Neuronal stem cell (in vitro differentiated cells): ENCODE measurements at regions not wholly inside any gene's neighbourhood (a gene's known extent, or its start where the extent isn't known, plus 50 kb on each side); places are given as distances from the start of the nearest gene placed in this dataset.

Experiments
- DNase-seq: peaks from one replicate; pipeline ENCODE4 v3.0.0-alpha.2; 2013; ENCODE audit warnings: low spot score
- H2AFZ ChIP-seq: one replicate; pipeline ENCODE4 v1.6.1; 2013; ENCODE audit warnings: mild to moderate bottlenecking, low read length, inconsistent platforms
- H2AK5ac ChIP-seq: 2 replicates; pipeline ENCODE4 v1.6.1; 2013; ENCODE audit warnings: low read depth, mild to moderate bottlenecking, inconsistent platforms, low read length, moderate library complexity, mixed read lengths
- H2BK120ac ChIP-seq: 2 replicates; pipeline ENCODE4 v1.6.1; 2013; ENCODE audit warnings: low read depth, mild to moderate bottlenecking, inconsistent platforms, low read length, moderate library complexity, mixed read lengths
- H2BK12ac ChIP-seq: one replicate; pipeline ENCODE4 v1.6.1; 2013; ENCODE audit warnings: low read length, inconsistent platforms
- H2BK15ac ChIP-seq: 2 replicates; pipeline ENCODE4 v1.6.1; 2013; ENCODE audit warnings: mild to moderate bottlenecking, low read length, inconsistent platforms, mixed read lengths
- H2BK5ac ChIP-seq: one replicate; pipeline ENCODE4 v1.6.1; 2013; ENCODE audit warnings: inconsistent platforms, mild to moderate bottlenecking, low read length, moderate library complexity
- H3K14ac ChIP-seq: one replicate; pipeline ENCODE4 v1.6.1; 2013; ENCODE audit warnings: low read length, inconsistent platforms
- H3K18ac ChIP-seq: 2 replicates; pipeline ENCODE4 v1.6.1; 2013; ENCODE audit warnings: low read length, inconsistent platforms
- H3K23ac ChIP-seq: 2 replicates; pipeline ENCODE4 v1.6.1; 2013; ENCODE audit warnings: low read depth, mild to moderate bottlenecking, mixed read lengths, low read length, inconsistent platforms; ENCODE audit not compliant: poor library complexity
- H3K27ac ChIP-seq: replicated peaks from 3 replicates; pipeline ENCODE4 v1.5.1; 2013; ENCODE audit warnings: low read length, inconsistent platforms
- H3K27me3 ChIP-seq, 3 experiments: 2 replicates each; pipeline ENCODE4 v1.6.1; 2013; ENCODE audit warnings: low read length in 3 of 3, mild to moderate bottlenecking in 2 of 3, inconsistent platforms in 1 of 3, low read depth in 1 of 3, mixed read lengths in 1 of 3, moderate library complexity in 1 of 3; ENCODE audit not compliant: control insufficient read depth in 3 of 3, insufficient read depth in 3 of 3
- H3K36me3 ChIP-seq, 2 donors: replicated peaks in 1 of 2; 2 replicates each; pipeline ENCODE4 v1.6.1; 2013; ENCODE audit warnings: low read length in 2 of 2; ENCODE audit not compliant: control insufficient read depth in 2 of 2, insufficient read depth in 2 of 2
- H3K4ac ChIP-seq: 2 replicates; pipeline ENCODE4 v1.6.1; 2013; ENCODE audit warnings: inconsistent platforms, mild to moderate bottlenecking, low read length, moderate library complexity
- H3K4me1 ChIP-seq, 2 donors: 1 replicate in 1 of 2; 2 replicates in 1 of 2; pipeline ENCODE4 v1.6.1; 2013; ENCODE audit warnings: low read length in 2 of 2, low read depth in 1 of 2; ENCODE audit not compliant: control insufficient read depth in 2 of 2, insufficient read depth in 1 of 2
- H3K4me2 ChIP-seq: one replicate; pipeline ENCODE4 v1.6.1; 2013; ENCODE audit warnings: mild to moderate bottlenecking, low read length, inconsistent platforms; ENCODE audit not compliant: insufficient read depth, poor library complexity, severe bottlenecking
- H3K4me3 ChIP-seq, 2 donors: 2 replicates each; pipeline ENCODE4 v1.5.1; 2013; ENCODE audit warnings: low read length in 2 of 2, mild to moderate bottlenecking in 2 of 2, inconsistent platforms in 1 of 2, moderate library complexity in 1 of 2
- H3K79me1 ChIP-seq: one replicate; pipeline ENCODE4 v1.6.1; 2013; ENCODE audit warnings: low read depth, mild to moderate bottlenecking, inconsistent platforms, low read length, moderate library complexity
- H3K9ac ChIP-seq: one replicate; pipeline ENCODE4 v1.6.1; 2013; ENCODE audit warnings: mild to moderate bottlenecking, low read depth, low read length, inconsistent platforms; ENCODE audit not compliant: poor library complexity
- H3K9me3 ChIP-seq, 2 donors: replicated peaks in 1 of 2; 2 replicates each; pipeline versions ENCODE3 to v1.6.1; 2013; ENCODE audit warnings: low read length in 2 of 2, mild to moderate bottlenecking in 2 of 2, inconsistent platforms in 1 of 2, low read depth in 1 of 2, mixed read lengths in 1 of 2, moderate library complexity in 1 of 2; ENCODE audit not compliant: control insufficient read depth in 2 of 2, insufficient read depth in 1 of 2
- H4K8ac ChIP-seq: one replicate; pipeline ENCODE4 v1.6.1; 2013; ENCODE audit warnings: low read depth, mild to moderate bottlenecking, inconsistent platforms, low read length, moderate library complexity
- H4K91ac ChIP-seq: one replicate; pipeline ENCODE4 v1.6.1; 2013; ENCODE audit warnings: low read length, low read depth, mild to moderate bottlenecking, inconsistent platforms; ENCODE audit not compliant: poor library complexity
- WGBS, 2 donors: extraction: QIAGEN DNeasy Blood & Tissue Kit; methylation state at CpG; one replicate each; pipeline ENCODE4 v1.1.7; 2013; ENCODE audit warnings: missing lambda C conversion rate in 2 of 2, mixed read lengths in 1 of 2; ENCODE audit not compliant: insufficient read length in 2 of 2, insufficient replicate concordance in 1 of 2; ENCODE audit errors: extremely low coverage in 2 of 2; 5-methylcytosine and 5-hydroxymethylcytosine counted together

DNA sequence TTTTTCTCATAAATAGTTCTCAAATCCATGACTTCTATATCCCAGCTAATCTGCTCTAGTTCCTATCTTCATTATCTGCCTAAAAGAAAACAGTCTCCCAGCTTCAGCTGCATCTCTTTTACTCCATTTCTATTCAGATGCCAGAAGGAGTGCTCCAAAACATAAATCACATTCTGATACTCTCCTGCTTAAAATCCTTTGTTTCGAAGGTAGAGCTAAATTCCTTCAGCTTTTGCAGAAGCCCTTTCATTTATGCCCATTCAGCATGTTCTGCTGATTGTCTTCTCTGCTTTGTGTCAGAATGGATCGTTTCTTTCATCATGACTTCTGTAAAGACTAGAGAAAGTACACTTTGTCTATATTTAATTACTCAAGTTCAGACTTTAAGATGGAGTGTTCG lies 440.1 kb upstream of the SMIM31 start:
- Histone ChIP-seq H2BK15ac (no peak overlapping the region), H3K27ac (no peak overlapping the region), H3K4ac (no peak overlapping the region), H3K4me3 (no peak overlapping the region), H3K36me3 (no peaks in the 10 kb centered on the region), H4K91ac (no peak overlapping the region), H2BK12ac (no peak overlapping the region), H3K4me1 (peaks cover 0 to 4% of the 10 kb centered on the region in 2 donors), H2AFZ (no peak overlapping the region), H3K79me1 (no peaks in the 10 kb centered on the region), H2BK120ac (no peak overlapping the region), H3K18ac (no peak overlapping the region), H3K9me3 (no peaks in the 10 kb centered on the region), H3K27me3 (no peaks in the 10 kb centered on the region), H4K8ac (no peak overlapping the region), H3K23ac (no peak overlapping the region), H3K9ac (no peak overlapping the region), H2AK5ac (no peak overlapping the region), H3K14ac (no peak overlapping the region), H3K4me2 (no peak overlapping the region), H2BK5ac (no peak overlapping the region)
- DNase-seq = no peak
- WGBS, 2 donors = no CpG with 5 or more reads among the region's 3 CpGs

DNA sequence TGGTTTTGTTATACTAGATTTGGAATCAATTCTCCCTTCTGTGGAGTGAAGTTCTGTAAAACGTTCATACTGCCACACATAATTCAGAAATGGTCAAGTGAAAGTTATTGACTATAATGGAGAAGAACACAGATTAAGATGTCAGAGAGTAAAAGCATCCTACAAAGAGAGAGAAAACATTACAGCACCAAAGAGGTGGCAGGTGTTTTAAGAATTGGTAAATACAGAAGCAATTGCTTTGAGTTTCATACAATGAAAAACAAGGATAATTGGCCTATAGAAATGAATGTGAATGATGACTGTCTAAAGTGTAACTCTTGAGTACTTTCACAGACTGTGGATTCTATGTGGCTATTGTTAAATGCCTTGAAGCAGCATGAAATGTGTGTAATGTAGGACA lies 435.6 kb upstream of the SMIM31 start:
- no peak overlapping the region for H3K4ac ChIP-seq
- H2BK5ac ChIP-seq = no peak overlapping the region
- no peaks in the 10 kb centered on the region for H3K9me3 ChIP-seq
- H4K8ac ChIP-seq = no peak overlapping the region
- no peak overlapping the region for H3K14ac ChIP-seq
- no peak overlapping the region for H2BK12ac ChIP-seq
- no peaks in the 10 kb centered on the region for H3K27me3 ChIP-seq
- H2AK5ac ChIP-seq = no peak overlapping the region
- no peaks in the 10 kb centered on the region for H3K36me3 ChIP-seq
- H3K27ac ChIP-seq = no peak overlapping the region
- no peak overlapping the region for H2BK120ac ChIP-seq
- H4K91ac ChIP-seq = no peak overlapping the region
- no peaks in the 10 kb centered on the region for H3K79me1 ChIP-seq
- H3K18ac ChIP-seq = no peak overlapping the region
- H2AFZ ChIP-seq = no peak overlapping the region
- H2BK15ac ChIP-seq = no peak overlapping the region
- no peak overlapping the region for H3K4me2 ChIP-seq
- WGBS, 2 donors = no CpG with 5 or more reads among the region's 1 CpG
- H3K4me3 ChIP-seq = no peak overlapping the region
- DNase-seq = no peak
- no peak overlapping the region for H3K9ac ChIP-seq
- peaks cover 0 to 4% of the 10 kb centered on the region in 2 donors for H3K4me1 ChIP-seq
- no peak overlapping the region for H3K23ac ChIP-seq

- DNase-seq = no peak
- Histone ChIP-seq H3K9me3 (no peaks in the 10 kb centered on the region), H3K4me2 (no peak overlapping the region), H3K4me1 (peaks cover 0 to 2% of the 10 kb centered on the region in 2 donors), H3K14ac (no peak overlapping the region), H3K27me3 (no peaks in the 10 kb centered on the region), H3K4ac (no peak overlapping the region), H2BK120ac (no peak overlapping the region), H3K27ac (no peak overlapping the region), H3K23ac (no peak overlapping the region), H4K8ac (no peak overlapping the region), H2BK15ac (no peak overlapping the region), H3K18ac (no peak overlapping the region), H4K91ac (no peak overlapping the region), H3K4me3 (no peak overlapping the region), H2BK12ac (no peak overlapping the region), H2AK5ac (no peak overlapping the region), H3K36me3 (no peaks in the 10 kb centered on the region), H2AFZ (no peak overlapping the region), H2BK5ac (no peak overlapping the region), H3K9ac (no peak overlapping the region), H3K79me1 (no peaks in the 10 kb centered on the region)
These were observed 434.2 kb upstream of the SMIM31 start for GRCh38 chr4:164319688-164320087.

- Histone ChIP-seq H3K18ac (no peak overlapping the region), H3K27me3 (no peaks in the 10 kb centered on the region), H4K91ac (no peak overlapping the region), H3K4me3 (no peak overlapping the region), H3K27ac (no peak overlapping the region), H3K9me3 (no peaks in the 10 kb centered on the region), H3K36me3 (no peaks in the 10 kb centered on the region), H3K23ac (no peak overlapping the region), H3K14ac (no peak overlapping the region), H3K4me2 (no peak overlapping the region), H3K4ac (no peak overlapping the region), H2BK5ac (no peak overlapping the region), H2BK15ac (no peak overlapping the region), H2BK12ac (no peak overlapping the region), H4K8ac (no peak overlapping the region), H3K4me1 (peaks cover 0 to 2% of the 10 kb centered on the region in 2 donors), H3K9ac (no peak overlapping the region), H2BK120ac (no peak overlapping the region), H3K79me1 (no peaks in the 10 kb centered on the region), H2AK5ac (no peak overlapping the region), H2AFZ (no peak overlapping the region)
- DNase-seq = no peak
- no CpG with 5 or more reads among the region's 6 CpGs for WGBS, 2 donors
These were observed 433.1 kb upstream of the SMIM31 start for GRCh38 chr4:164320847-164321246.
